NCI-H82 (cell line): ENCODE measurements at regions not wholly inside any gene's neighbourhood (a gene's known extent, or its start where the extent isn't known, plus 50 kb on each side); places are given as distances from the start of the nearest gene placed in this dataset.

Experiments
- DNase-seq: peaks from one replicate; lab custom pipeline; 2025; lab: John Stamatoyannopoulos, UW

GRCh38 chr11:79762279-79762921 is 321.6 kb upstream of the TENM4 start:
- no peak for DNase-seq

GRCh38 chr11:79758325-79758724 is 317.5 kb upstream of the TENM4 start:
- no peak for DNase-seq

GRCh38 chr11:79747406-79747805 is 306.6 kb upstream of the TENM4 start:
- DNase-seq: no peak

GRCh38 chr11:79744941-79745340 is 304.1 kb upstream of the TENM4 start:
- no peak for DNase-seq

- DNase-seq: no peak
These were observed 301.3 kb upstream of the TENM4 start for GRCh38 chr11:79742176-79742575.

GRCh38 chr11:79739591-79739990 is 298.8 kb upstream of the TENM4 start:
- DNase-seq: no peak

GRCh38 chr11:79727221-79727620 is 286.4 kb upstream of the TENM4 start:
- no peak for DNase-seq

GRCh38 chr11:79720115-79720514 is 279.3 kb upstream of the TENM4 start:
- no peak for DNase-seq

GRCh38 chr11:79708319-79708932 is 267.6 kb upstream of the TENM4 start:
- peak; percentile 63 for DNase-seq

- no peak for DNase-seq
These were observed 264.8 kb upstream of the TENM4 start for GRCh38 chr11:79705648-79706047.

- DNase-seq: no peak
These were observed 261.5 kb upstream of the TENM4 start for GRCh38 chr11:79702303-79702702.

- DNase-seq: no peak
These were observed 258.4 kb upstream of the TENM4 start for GRCh38 chr11:79699246-79699645.

- no peak for DNase-seq
These were observed 257.1 kb upstream of the TENM4 start for GRCh38 chr11:79697905-79698304.

- DNase-seq: no peak
These were observed 253.5 kb upstream of the TENM4 start for GRCh38 chr11:79694368-79694767.

GRCh38 chr11:79691445-79691844 is 250.6 kb upstream of the TENM4 start:
- DNase-seq: no peak

GRCh38 chr11:79686703-79687419 is 246.0 kb upstream of the TENM4 start:
- no peak for DNase-seq

GRCh38 chr11:79683930-79684329 is 243.1 kb upstream of the TENM4 start:
- DNase-seq: no peak

GRCh38 chr11:79678780-79679452 is 238.1 kb upstream of the TENM4 start:
- peak; percentile 54 for DNase-seq

GRCh38 chr11:79676396-79676795 is 235.6 kb upstream of the TENM4 start:
- no peak for DNase-seq

GRCh38 chr11:79675081-79675480 is 234.3 kb upstream of the TENM4 start:
- DNase-seq: no peak

- no peak for DNase-seq
These were observed 232.0 kb upstream of the TENM4 start for GRCh38 chr11:79672786-79673185.

- peak; percentile 26 for DNase-seq
These were observed 230.6 kb upstream of the TENM4 start for GRCh38 chr11:79671401-79671800.

GRCh38 chr11:79670882-79671281 is 230.1 kb upstream of the TENM4 start:
- peak; percentile 61 for DNase-seq
